Parathyroid adenoma (tissue), 2 donors: ENCODE measurements at regions not wholly inside any gene's neighbourhood (a gene's known extent, or its start where the extent isn't known, plus 50 kb on each side); places are given as distances from the start of the nearest gene placed in this dataset.

ENCODE experiments used
- H2AFZ ChIP-seq: fragments of 300-600 bp; sonication (generic); one replicate; pipeline ENCODE4 v1.7.0; 2017; ENCODE audit warnings: antibody characterized with exemption, mild to moderate bottlenecking
- H3K27ac ChIP-seq: fragments of 300-600 bp; sonication (generic); one replicate; pipeline ENCODE4 v1.7.0; 2017
- H3K27me3 ChIP-seq: fragments of 300-600 bp; sonication (generic); one replicate; pipeline ENCODE4 v1.7.0; 2017; ENCODE audit warnings: low read length; ENCODE audit not compliant: control insufficient read depth, insufficient read depth
- H3K36me3 ChIP-seq: fragments of 300-600 bp; sonication (generic); one replicate; pipeline ENCODE4 v1.7.0; 2017; ENCODE audit warnings: low read length; ENCODE audit not compliant: control insufficient read depth, insufficient read depth
- H3K4me1 ChIP-seq: fragments of 300-600 bp; sonication (generic); one replicate; pipeline ENCODE4 v1.7.0; 2017; ENCODE audit warnings: control low read depth
- H3K4me2 ChIP-seq: fragments of 300-600 bp; sonication (generic); one replicate; pipeline ENCODE4 v1.7.0; 2017; ENCODE audit warnings: low read length
- H3K4me3 ChIP-seq: fragments of 300-600 bp; sonication (generic); one replicate; pipeline ENCODE4 v1.7.0; 2017; ENCODE audit warnings: low read depth, low read length
- H3K79me2 ChIP-seq: fragments of 300-600 bp; sonication (generic); one replicate; pipeline ENCODE4 v1.7.0; 2017; ENCODE audit warnings: control low read depth
- H3K9ac ChIP-seq: fragments of 300-600 bp; sonication (generic); one replicate; pipeline ENCODE4 v1.7.0; 2017; ENCODE audit warnings: mild to moderate bottlenecking
- H3K9me3 ChIP-seq: fragments of 300-600 bp; sonication (generic); one replicate; pipeline ENCODE4 v1.7.0; 2017; ENCODE audit warnings: low read length; ENCODE audit not compliant: control insufficient read depth
- TF ChIP-seq, protein P1 (sequence below): fragments of 300-600 bp; sonication (generic); IDR thresholded peaks from one replicate; pipeline ENCODE4 v1.7.0; 2017; ENCODE audit warnings: antibody characterized with exemption, mild to moderate bottlenecking
- donor health status: primary hyperparathyroidism.

DNA sequence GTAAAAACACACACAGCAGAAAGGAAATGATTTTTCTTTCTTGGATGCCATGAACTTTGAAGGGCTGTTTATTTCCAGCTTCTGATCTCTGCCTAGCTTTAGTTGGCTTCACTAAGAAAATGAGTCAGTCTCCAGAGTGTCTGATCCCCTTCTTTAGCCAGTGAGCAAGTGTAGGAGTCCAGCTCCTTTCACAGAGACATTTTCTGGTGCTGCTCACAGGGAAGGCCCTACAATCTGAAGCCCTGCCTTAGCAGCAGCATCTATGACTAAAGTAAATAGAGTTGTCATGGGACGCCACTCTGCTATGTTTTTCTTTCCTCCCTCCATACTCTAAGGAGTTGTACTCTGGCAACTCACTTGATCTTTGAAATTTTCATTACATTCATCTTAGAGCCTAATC lies 103.5 kb downstream of the RPAP3 start:
- TF ChIP-seq, protein P1, sequence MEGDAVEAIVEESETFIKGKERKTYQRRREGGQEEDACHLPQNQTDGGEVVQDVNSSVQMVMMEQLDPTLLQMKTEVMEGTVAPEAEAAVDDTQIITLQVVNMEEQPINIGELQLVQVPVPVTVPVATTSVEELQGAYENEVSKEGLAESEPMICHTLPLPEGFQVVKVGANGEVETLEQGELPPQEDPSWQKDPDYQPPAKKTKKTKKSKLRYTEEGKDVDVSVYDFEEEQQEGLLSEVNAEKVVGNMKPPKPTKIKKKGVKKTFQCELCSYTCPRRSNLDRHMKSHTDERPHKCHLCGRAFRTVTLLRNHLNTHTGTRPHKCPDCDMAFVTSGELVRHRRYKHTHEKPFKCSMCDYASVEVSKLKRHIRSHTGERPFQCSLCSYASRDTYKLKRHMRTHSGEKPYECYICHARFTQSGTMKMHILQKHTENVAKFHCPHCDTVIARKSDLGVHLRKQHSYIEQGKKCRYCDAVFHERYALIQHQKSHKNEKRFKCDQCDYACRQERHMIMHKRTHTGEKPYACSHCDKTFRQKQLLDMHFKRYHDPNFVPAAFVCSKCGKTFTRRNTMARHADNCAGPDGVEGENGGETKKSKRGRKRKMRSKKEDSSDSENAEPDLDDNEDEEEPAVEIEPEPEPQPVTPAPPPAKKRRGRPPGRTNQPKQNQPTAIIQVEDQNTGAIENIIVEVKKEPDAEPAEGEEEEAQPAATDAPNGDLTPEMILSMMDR, result no peak
- Histone ChIP-seq H3K4me1 (no peaks in the 10 kb centered on the region), H3K9ac (no peak overlapping the region), H2AFZ (no peak overlapping the region), H3K4me2 (no peak overlapping the region), H3K36me3 (no peaks in the 10 kb centered on the region), H3K9me3 (no peaks in the 10 kb centered on the region), H3K27me3 (no peaks in the 10 kb centered on the region), H3K4me3 (no peak overlapping the region), H3K79me2 (no peaks in the 10 kb centered on the region), H3K27ac (no peak overlapping the region)

- H3K4me2 ChIP-seq, result no peak overlapping the region
- no peak overlapping the region for H3K27ac ChIP-seq
- no peaks in the 10 kb centered on the region for H3K4me1 ChIP-seq
- no peak overlapping the region for H2AFZ ChIP-seq
- no peak overlapping the region for H3K9ac ChIP-seq
- no peaks in the 10 kb centered on the region for H3K9me3 ChIP-seq
- H3K36me3 ChIP-seq, result no peaks in the 10 kb centered on the region
- H3K4me3 ChIP-seq, result no peak overlapping the region
- H3K79me2 ChIP-seq, result no peaks in the 10 kb centered on the region
- no peaks in the 10 kb centered on the region for H3K27me3 ChIP-seq
- TF ChIP-seq, protein P1, result no peak
Measured at GRCh38 chr12:47601071-47601470, 104.8 kb downstream of the RPAP3 start.

GRCh38 chr12:47591795-47592194 lies 114.0 kb downstream of the RPAP3 start:
- H3K36me3 ChIP-seq, result no peaks in the 10 kb centered on the region
- no peak overlapping the region for H3K4me2 ChIP-seq
- no peak overlapping the region for H3K4me3 ChIP-seq
- H3K27ac ChIP-seq, result no peak overlapping the region
- TF ChIP-seq, protein P1, result no peak
- H3K4me1 ChIP-seq, result no peaks in the 10 kb centered on the region
- H3K9ac ChIP-seq, result no peak overlapping the region
- H3K79me2 ChIP-seq, result no peaks in the 10 kb centered on the region
- no peak overlapping the region for H2AFZ ChIP-seq
- H3K27me3 ChIP-seq, result no peaks in the 10 kb centered on the region
- H3K9me3 ChIP-seq, result no peaks in the 10 kb centered on the region

GRCh38 chr12:47591361-47591791 lies 114.5 kb downstream of the RPAP3 start:
- TF ChIP-seq, protein P1, result no peak
- Histone ChIP-seq H3K36me3 (no peaks in the 10 kb centered on the region), H3K4me2 (no peak overlapping the region), H3K27ac (no peak overlapping the region), H3K79me2 (no peaks in the 10 kb centered on the region), H3K9ac (no peak overlapping the region), H3K27me3 (no peaks in the 10 kb centered on the region), H3K4me1 (no peaks in the 10 kb centered on the region), H3K4me3 (no peak overlapping the region), H2AFZ (no peak overlapping the region), H3K9me3 (no peaks in the 10 kb centered on the region)

GRCh38 chr12:47590771-47591360 lies 115.0 kb downstream of the RPAP3 start:
- no peak overlapping the region for H3K4me3 ChIP-seq
- TF ChIP-seq, protein P1, result no peak
- H3K27me3 ChIP-seq, result no peaks in the 10 kb centered on the region
- H3K9ac ChIP-seq, result no peak overlapping the region
- H3K79me2 ChIP-seq, result no peaks in the 10 kb centered on the region
- H3K36me3 ChIP-seq, result no peaks in the 10 kb centered on the region
- H3K27ac ChIP-seq, result no peak overlapping the region
- H3K9me3 ChIP-seq, result no peaks in the 10 kb centered on the region
- no peak overlapping the region for H2AFZ ChIP-seq
- H3K4me1 ChIP-seq, result no peaks in the 10 kb centered on the region
- no peak overlapping the region for H3K4me2 ChIP-seq
